Upper lobe of left lung (tissue), 6 donors: ENCODE measurements at regions not wholly inside any gene's neighbourhood (a gene's known extent, or its start where the extent isn't known, plus 50 kb on each side); places are given as distances from the start of the nearest gene placed in this dataset.
A peak's percentile ranks its signal among the peaks of the same experiment; 100 is the strongest.

ENCODE experiments used
- ATAC-seq, 2 donors: fragments of 200-7000 bp; cut with Tn5 transposase; one replicate each; pipeline ENCODE4 v1.9.1; 2022; ENCODE audit warnings: mild to moderate bottlenecking in 2 of 2, moderate library complexity in 2 of 2; ENCODE audit not compliant: low FRiP score in 2 of 2
- DNase-seq, 2 donors: peaks; one replicate each; pipeline ENCODE4 v3.0.0-alpha.2; 2019 to 2020
- H3K27ac ChIP-seq, 4 donors: fragments of 200-600 bp; sonication (generic); one replicate each; pipeline ENCODE4 v1.5.1; 2016 to 2019
- H3K27me3 ChIP-seq, 4 donors: fragments of 200-600 bp; sonication (generic); one replicate each; pipeline ENCODE4 v1.5.1; 2017 to 2019
- H3K36me3 ChIP-seq, 4 donors: fragments of 200-600 bp; sonication (generic); one replicate each; pipeline ENCODE4 v1.5.1; 2016 to 2019
- H3K4me1 ChIP-seq, 4 donors: fragments of 200-600 bp; sonication (generic); one replicate each; pipeline ENCODE4 v1.5.1; 2018 to 2019
- H3K4me3 ChIP-seq, 4 donors: fragments of 200-600 bp; sonication (generic); one replicate each; pipeline ENCODE4 v1.5.1; 2017 to 2019; ENCODE audit warnings: mild to moderate bottlenecking in 2 of 4, moderate library complexity in 1 of 4
- H3K9me3 ChIP-seq, 4 donors: fragments of 200-600 bp; sonication (generic); one replicate each; pipeline ENCODE4 v1.5.1; 2018 to 2019
- CTCF ChIP-seq, 6 experiments: fragments of 450-650 bp in 4 of 6; fragments of 200-600 bp in 2 of 6; sonication (generic) in 2 of 6; IDR thresholded peaks; one replicate each; pipeline ENCODE4 v1.5.1; 2016 to 2019; ENCODE audit warnings: antibody characterized with exemption in 6 of 6
- EP300 ChIP-seq, 4 donors: sonication (generic); formaldehyde crosslinking; IDR thresholded peaks; one replicate each; pipeline ENCODE4 v1.5.1; 2017; ENCODE audit warnings: antibody characterized with exemption in 4 of 4, control low read depth in 2 of 4
- POLR2A ChIP-seq, 4 donors: fragments of 450-650 bp; IDR thresholded peaks; one replicate each; pipeline ENCODE4 v1.5.1; 2016 to 2017; ENCODE audit warnings: antibody characterized with exemption in 4 of 4, mild to moderate bottlenecking in 2 of 4
- POLR2AphosphoS5 ChIP-seq, 2 donors: sonication (generic); formaldehyde crosslinking; IDR thresholded peaks; one replicate each; pipeline ENCODE4 v1.5.1; 2017; ENCODE audit warnings: antibody characterized with exemption in 2 of 2
- WGBS, 2 donors: methylation state at CpG; one replicate each; pipeline ENCODE4 v1.1.5; 2017 to 2018; 5-methylcytosine and 5-hydroxymethylcytosine counted together
- donor health status: DM: no; HTN: no; CAD: no; lungs with moderate emphysema.
- donor health status: DM: no; HTN: yes; CAD: no; lungs with severe emphysema.

DNA sequence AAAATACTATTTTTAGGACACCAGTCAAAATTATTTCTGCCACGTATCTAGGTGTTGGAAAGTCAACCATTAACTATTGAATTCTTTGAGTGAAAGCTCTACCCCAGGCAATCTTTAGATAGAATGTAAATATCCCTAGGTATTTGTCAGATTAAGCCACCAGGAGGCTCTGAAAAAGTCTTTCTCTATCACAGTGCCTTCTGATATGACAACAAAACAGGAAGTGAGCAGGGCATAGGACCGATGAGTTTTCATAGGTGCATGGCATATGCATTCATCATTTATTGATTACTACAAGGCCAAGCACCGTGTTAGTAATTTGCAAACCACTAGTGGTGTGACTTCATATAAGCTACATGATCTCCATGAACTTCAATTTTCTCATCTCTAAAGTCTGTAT, 333.6 kb upstream of the F9 start:
- no peak for TF ChIP-seq POLR2A (IDR thresholded peaks at IDR 0.05)
- no peak for TF ChIP-seq POLR2AphosphoS5 (IDR thresholded peaks at IDR 0.05)
- TF ChIP-seq EP300 (IDR thresholded peaks at IDR 0.05), result no peak
- no peak for TF ChIP-seq CTCF (IDR thresholded peaks at IDR 0.05)
- H3K4me3 ChIP-seq, result no peak overlapping the region
- no peaks in the 10 kb centered on the region for H3K9me3 ChIP-seq
- H3K27ac ChIP-seq, result no peak overlapping the region
- H3K27me3 ChIP-seq, result no peaks in the 10 kb centered on the region
- ATAC-seq, result no peak
- no peaks in the 10 kb centered on the region for H3K4me1 ChIP-seq
- 58 to 90% methylated on average over 3 of the region's 3 CpGs for WGBS, 2 donors
- no peaks in the 10 kb centered on the region for H3K36me3 ChIP-seq
- DNase-seq, result no peak

- Histone ChIP-seq H3K27ac (peak overlapping the region; percentile 45 to 75 (median 60)), H3K36me3 (no peaks in the 10 kb centered on the region), H3K4me3 (peak overlapping the region in 3 of 4 donors; percentile 33 to 48 (median 41)), H3K27me3 (no peaks in the 10 kb centered on the region), H3K9me3 (no peaks in the 10 kb centered on the region), H3K4me1 (no peaks in the 10 kb centered on the region)
- DNase-seq, result peak; percentile 55 to 82
- 0 to 21% methylated on average over 5 to 34 of the region's 50 CpGs for WGBS, 2 donors
- no peak for TF ChIP-seq POLR2A (IDR thresholded peaks at IDR 0.05)
- no peak for TF ChIP-seq EP300 (IDR thresholded peaks at IDR 0.05)
- TF ChIP-seq CTCF (IDR thresholded peaks at IDR 0.05), result no peak
- TF ChIP-seq POLR2AphosphoS5 (IDR thresholded peaks at IDR 0.05), result no peak
- peak; percentile 40 to 79 for ATAC-seq
These were observed 335.8 kb upstream of the F9 start for GRCh38 chrX:139194571-139195280.

- no peak overlapping the region for H3K4me3 ChIP-seq
- ATAC-seq (no peak), DNase-seq (no peak)
- no peaks in the 10 kb centered on the region for H3K36me3 ChIP-seq
- no peaks in the 10 kb centered on the region for H3K9me3 ChIP-seq
- no peaks in the 10 kb centered on the region for H3K27me3 ChIP-seq
- 50 to 84% methylated on average over 5 to 6 of the region's 6 CpGs for WGBS, 2 donors
- no peak for TF ChIP-seq CTCF (IDR thresholded peaks at IDR 0.05)
- no peak for TF ChIP-seq POLR2AphosphoS5 (IDR thresholded peaks at IDR 0.05)
- no peak for TF ChIP-seq EP300 (IDR thresholded peaks at IDR 0.05)
- no peak for TF ChIP-seq POLR2A (IDR thresholded peaks at IDR 0.05)
- no peak overlapping the region for H3K27ac ChIP-seq
- no peaks in the 10 kb centered on the region for H3K4me1 ChIP-seq
These were observed 338.1 kb upstream of the F9 start for GRCh38 chrX:139192386-139192961.

GRCh38 chrX:139191746-139192385, 338.7 kb upstream of the F9 start:
- Histone ChIP-seq H3K4me1 (no peaks in the 10 kb centered on the region), H3K27me3 (no peaks in the 10 kb centered on the region), H3K27ac (no peak overlapping the region), H3K9me3 (no peaks in the 10 kb centered on the region), H3K36me3 (no peaks in the 10 kb centered on the region), H3K4me3 (no peak overlapping the region)
- WGBS, 2 donors, result 77 to 89% methylated on average over 5 to 6 of the region's 6 CpGs
- DNase-seq (no peak), ATAC-seq (no peak)
- no peak for TF ChIP-seq POLR2AphosphoS5 (IDR thresholded peaks at IDR 0.05)
- TF ChIP-seq EP300 (IDR thresholded peaks at IDR 0.05), result no peak
- no peak for TF ChIP-seq CTCF (IDR thresholded peaks at IDR 0.05)
- no peak for TF ChIP-seq POLR2A (IDR thresholded peaks at IDR 0.05)
